ENCODE measurements at regions not wholly inside any gene's neighbourhood (a gene's known extent, or its start where the extent isn't known, plus 50 kb on each side); places are given as distances from the start of the nearest gene placed in this dataset.

DNA sequence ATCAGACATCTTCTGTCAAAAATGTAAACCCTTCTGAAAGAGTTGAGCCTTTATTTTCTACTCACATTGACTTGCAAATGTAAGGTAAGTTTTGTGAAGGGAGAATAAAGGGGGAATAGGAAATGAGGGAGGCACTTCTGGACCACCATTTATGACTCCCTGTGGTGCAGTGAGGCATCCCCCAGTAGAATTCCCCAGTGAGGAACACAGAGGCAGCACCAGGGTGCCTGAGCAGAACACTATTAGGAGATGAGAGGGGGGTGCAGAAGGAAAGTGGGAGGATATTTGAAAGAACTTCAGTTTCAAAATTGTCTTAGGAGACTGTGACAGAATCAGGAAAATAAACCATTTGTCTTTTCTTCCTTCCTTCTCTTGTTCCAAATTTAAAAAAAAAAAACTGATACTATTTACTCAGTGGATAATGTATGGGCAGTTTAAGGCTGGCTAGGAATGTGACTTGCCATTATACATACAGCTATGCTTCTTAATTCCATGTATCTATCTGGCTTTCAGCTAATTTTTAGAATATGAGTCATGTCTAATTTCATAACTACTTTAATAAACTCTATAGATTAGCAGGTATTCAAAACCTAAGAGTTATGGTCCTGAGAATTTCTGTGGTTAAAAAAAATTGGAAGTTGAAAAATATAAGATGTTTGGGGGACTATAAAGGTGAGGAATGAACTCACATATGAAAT lies 478.1 kb upstream of the CHAC2 start:
- no peak overlapping the region for H3K4me3 ChIP-seq

DNA sequence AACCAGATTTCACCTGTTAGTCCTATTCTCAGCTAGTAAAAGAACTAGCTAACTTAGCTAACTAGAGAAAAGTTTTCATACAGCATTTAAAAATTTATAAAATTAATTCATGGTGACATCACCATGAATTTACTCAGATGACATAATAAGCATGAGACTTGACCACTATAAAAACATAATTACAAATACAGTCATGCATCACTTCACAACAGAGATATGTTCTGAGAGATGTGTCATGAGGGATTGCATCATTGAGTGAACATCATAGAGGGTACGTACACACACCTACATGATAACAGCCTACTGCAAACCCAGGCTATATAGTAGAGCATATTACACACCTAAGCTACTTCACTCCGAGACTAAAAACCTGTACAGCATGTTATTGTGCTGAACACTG lies 481.3 kb upstream of the CHAC2 start:
- TF ChIP-seq EZH2phosphoT487 (IDR thresholded peaks at IDR 0.05; ENCODE audit: insufficient read depth, low read depth) (no peak), EZH2 (IDR thresholded peaks at IDR 0.05; ENCODE audit: insufficient read depth, poor library complexity, severe bottlenecking) (no peak)
- H3K9me2 ChIP-seq (ENCODE audit: insufficient read depth), result no peaks in the 10 kb centered on the region
- no peaks in the 10 kb centered on the region for H3K36me3 ChIP-seq (ENCODE audit: low read depth)
- in situ Hi-C loops (cut with MboI), result no loop called here
- no peak overlapping the region for H3K9ac ChIP-seq
- no peaks in the 10 kb centered on the region for H3K9me3 ChIP-seq (ENCODE audit: low read depth)
- no peak overlapping the region for H3K4me2 ChIP-seq (ENCODE audit: unreplicated experiment)
- H3K4me1 ChIP-seq (ENCODE audit: insufficient read depth), result no peaks in the 10 kb centered on the region
- no peaks in the 10 kb centered on the region for H3F3A ChIP-seq (ENCODE audit: insufficient read depth)
- H2AFZ ChIP-seq, result no peak overlapping the region
- H3K27me3 ChIP-seq (replicated peaks; ENCODE audit: insufficient read depth), result no peaks in the 10 kb centered on the region
- H4K20me1 ChIP-seq (ENCODE audit: insufficient read depth), result no peaks in the 10 kb centered on the region
- H3K4me3 ChIP-seq, result no peak overlapping the region
- H3K79me2 ChIP-seq (ENCODE audit: insufficient read depth), result no peaks in the 10 kb centered on the region
- no peak overlapping the region for H3K27ac ChIP-seq
- WGBS, 2 experiments (ENCODE audit: low coverage in 1 of 2, low lambda C conversion rate in 2 of 2, missing lambda C conversion rate in 2 of 2), result 68 to 73% methylated on average over 2 of the region's 2 CpGs
- peak; percentile 1 for DNase-seq

More for the DNA sequence above, 478.1 kb upstream of the CHAC2 start:
- Histone ChIP-seq H3K36me3 (ENCODE audit: low read depth) (no peaks in the 10 kb centered on the region), H3K79me2 (ENCODE audit: insufficient read depth) (no peaks in the 10 kb centered on the region), H3K4me1 (ENCODE audit: insufficient read depth) (no peaks in the 10 kb centered on the region), H3K4me2 (ENCODE audit: unreplicated experiment) (no peak overlapping the region), H3F3A (ENCODE audit: insufficient read depth) (no peaks in the 10 kb centered on the region), H3K9ac (no peak overlapping the region), H3K27ac (no peak overlapping the region), H4K20me1 (ENCODE audit: insufficient read depth) (no peaks in the 10 kb centered on the region), H3K9me3 (ENCODE audit: low read depth) (no peaks in the 10 kb centered on the region), H3K27me3 (replicated peaks; ENCODE audit: insufficient read depth) (no peaks in the 10 kb centered on the region), H2AFZ (no peak overlapping the region), H3K9me2 (ENCODE audit: insufficient read depth) (no peaks in the 10 kb centered on the region)
- TF ChIP-seq EZH2 (IDR thresholded peaks at IDR 0.05; ENCODE audit: insufficient read depth, poor library complexity, severe bottlenecking) (no peak), EZH2phosphoT487 (IDR thresholded peaks at IDR 0.05; ENCODE audit: insufficient read depth, low read depth) (no peak)
- in situ Hi-C loops (cut with MboI), result no loop called here
- DNase-seq, result no peak

GRCh38 chr2:53275743-53276142 lies 491.9 kb upstream of the CHAC2 start:
- no peaks in the 10 kb centered on the region for H3K27me3 ChIP-seq (replicated peaks; ENCODE audit: insufficient read depth)
- no peaks in the 10 kb centered on the region for H3K9me2 ChIP-seq (ENCODE audit: insufficient read depth)
- in situ Hi-C loops (cut with MboI), result no loop called here
- H4K20me1 ChIP-seq (ENCODE audit: insufficient read depth), result no peaks in the 10 kb centered on the region
- H3K4me1 ChIP-seq (ENCODE audit: insufficient read depth), result no peaks in the 10 kb centered on the region
- H3K9me3 ChIP-seq (ENCODE audit: low read depth), result no peaks in the 10 kb centered on the region
- H3K36me3 ChIP-seq (ENCODE audit: low read depth), result no peaks in the 10 kb centered on the region
- no peaks in the 10 kb centered on the region for H3K79me2 ChIP-seq (ENCODE audit: insufficient read depth)
- 51 to 64% methylated on average over 1 of the region's 1 CpG for whole genome bisulfite sequencing, 2 experiments (ENCODE audit: low coverage in 1 of 2, low lambda C conversion rate in 2 of 2, missing lambda C conversion rate in 2 of 2)
- H3K27ac ChIP-seq, result no peak overlapping the region
- no peak overlapping the region for H3K9ac ChIP-seq
- TF ChIP-seq EZH2phosphoT487 (IDR thresholded peaks at IDR 0.05; ENCODE audit: insufficient read depth, low read depth) (no peak), EZH2 (IDR thresholded peaks at IDR 0.05; ENCODE audit: insufficient read depth, poor library complexity, severe bottlenecking) (no peak)
- H2AFZ ChIP-seq, result no peak overlapping the region
- H3K4me2 ChIP-seq (ENCODE audit: unreplicated experiment), result no peak overlapping the region
- DNase-seq, result no peak
- no peak overlapping the region for H3K4me3 ChIP-seq
- H3F3A ChIP-seq (ENCODE audit: insufficient read depth), result no peaks in the 10 kb centered on the region

- no peaks in the 10 kb centered on the region for H3K79me2 ChIP-seq (ENCODE audit: insufficient read depth)
- H3K4me2 ChIP-seq (ENCODE audit: unreplicated experiment), result no peak overlapping the region
- H3K36me3 ChIP-seq (ENCODE audit: low read depth), result no peaks in the 10 kb centered on the region
- no peaks in the 10 kb centered on the region for H4K20me1 ChIP-seq (ENCODE audit: insufficient read depth)
- no peaks in the 10 kb centered on the region for H3K27me3 ChIP-seq (replicated peaks; ENCODE audit: insufficient read depth)
- H2AFZ ChIP-seq, result no peak overlapping the region
- TF ChIP-seq EZH2 (IDR thresholded peaks at IDR 0.05; ENCODE audit: insufficient read depth, poor library complexity, severe bottlenecking) (no peak), EZH2phosphoT487 (IDR thresholded peaks at IDR 0.05; ENCODE audit: insufficient read depth, low read depth) (no peak)
- H3K9ac ChIP-seq, result no peak overlapping the region
- H3K4me1 ChIP-seq (ENCODE audit: insufficient read depth), result no peaks in the 10 kb centered on the region
- H3K9me2 ChIP-seq (ENCODE audit: insufficient read depth), result no peaks in the 10 kb centered on the region
- no peaks in the 10 kb centered on the region for H3F3A ChIP-seq (ENCODE audit: insufficient read depth)
- in situ Hi-C loops (cut with MboI), result no loop called here
- no peak overlapping the region for H3K4me3 ChIP-seq
- DNase-seq, result no peak
- H3K27ac ChIP-seq, result no peak overlapping the region
- WGBS, 2 experiments (ENCODE audit: low coverage in 1 of 2, low lambda C conversion rate in 2 of 2, missing lambda C conversion rate in 2 of 2), result 42 to 46% methylated on average over 3 of the region's 3 CpGs
- H3K9me3 ChIP-seq (ENCODE audit: low read depth), result no peaks in the 10 kb centered on the region
These were observed 499.0 kb upstream of the CHAC2 start for GRCh38 chr2:53268626-53269025.

DNA sequence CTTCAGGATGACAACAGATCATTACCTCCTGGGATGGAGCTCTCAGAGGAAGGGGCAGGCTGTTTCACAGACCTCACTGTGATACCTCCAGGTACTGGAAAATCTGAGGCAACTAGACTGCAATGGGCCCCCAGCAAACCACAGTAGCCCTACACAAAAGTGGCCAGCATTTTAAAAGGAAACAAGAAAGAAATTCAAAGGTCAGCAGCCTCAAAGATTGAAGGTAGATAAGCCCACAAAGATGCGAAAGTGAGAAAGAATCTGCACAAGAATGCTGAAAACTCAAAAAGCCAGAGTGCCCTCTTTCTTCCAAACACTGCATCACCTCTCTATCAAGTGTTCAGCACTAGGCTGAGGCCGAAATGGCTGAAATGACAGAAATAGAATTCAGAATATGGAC lies 499.5 kb upstream of the CHAC2 start:
- TF ChIP-seq EZH2 (IDR thresholded peaks at IDR 0.05; ENCODE audit: insufficient read depth, poor library complexity, severe bottlenecking) (no peak), EZH2phosphoT487 (IDR thresholded peaks at IDR 0.05; ENCODE audit: insufficient read depth, low read depth) (no peak)
- H3K4me3 ChIP-seq, result no peak overlapping the region

More for the DNA sequence above, 499.5 kb upstream of the CHAC2 start:
- Histone ChIP-seq H3K9ac (no peak overlapping the region), H3K9me3 (ENCODE audit: low read depth) (no peaks in the 10 kb centered on the region), H2AFZ (no peak overlapping the region), H3K27ac (no peak overlapping the region), H3F3A (ENCODE audit: insufficient read depth) (no peaks in the 10 kb centered on the region), H3K79me2 (ENCODE audit: insufficient read depth) (no peaks in the 10 kb centered on the region), H3K27me3 (replicated peaks; ENCODE audit: insufficient read depth) (no peaks in the 10 kb centered on the region), H3K4me1 (ENCODE audit: insufficient read depth) (no peaks in the 10 kb centered on the region), H3K4me2 (ENCODE audit: unreplicated experiment) (no peak overlapping the region), H3K36me3 (ENCODE audit: low read depth) (no peaks in the 10 kb centered on the region), H4K20me1 (ENCODE audit: insufficient read depth) (no peaks in the 10 kb centered on the region), H3K9me2 (ENCODE audit: insufficient read depth) (no peaks in the 10 kb centered on the region)
- no peak for DNase-seq
- WGBS, 2 experiments (ENCODE audit: low coverage in 1 of 2, low lambda C conversion rate in 2 of 2, missing lambda C conversion rate in 2 of 2), result 9 to 26% methylated on average over 2 of the region's 2 CpGs
- in situ Hi-C loops (cut with MboI), result no loop called here

All from GM23248 (cell line).